Karpas-422 (cell line): ENCODE measurements at regions not wholly inside any gene's neighbourhood (a gene's known extent, or its start where the extent isn't known, plus 50 kb on each side); places are given as distances from the start of the nearest gene placed in this dataset.

Experiments
- DNase-seq: peaks from one replicate; pipeline ENCODE4 v3.0.0-alpha.2; 2015
- H2AFZ ChIP-seq: fragments of 200-600 bp; sonication (generic); 2 replicates; pipeline ENCODE4 v1.6.1; 2014; ENCODE audit warnings: antibody characterized with exemption, low read length, mixed read lengths
- H3K27ac ChIP-seq: fragments of 200-600 bp; sonication (generic); 2 replicates; pipeline ENCODE4 v1.5.1; 2014; ENCODE audit warnings: mild to moderate bottlenecking, low read length, moderate library complexity
- H3K27me3 ChIP-seq: fragments of 200-600 bp; sonication (generic); 2 replicates; pipeline ENCODE4 v1.6.1; 2014; ENCODE audit warnings: low read length, mixed read lengths
- H3K36me3 ChIP-seq: fragments of 200-600 bp; sonication (generic); 2 replicates; pipeline ENCODE4 v1.6.1; 2014; ENCODE audit warnings: low read length, mixed read lengths; ENCODE audit not compliant: insufficient read depth
- H3K4me1 ChIP-seq: fragments of 200-600 bp; sonication (generic); 2 replicates; pipeline ENCODE4 v1.6.1; 2014; ENCODE audit warnings: mild to moderate bottlenecking, low read length, mixed read lengths
- H3K4me2 ChIP-seq: fragments of 200-600 bp; sonication (generic); 2 replicates; pipeline ENCODE4 v1.6.1; 2014; ENCODE audit warnings: low read length, low read depth, mild to moderate bottlenecking; ENCODE audit not compliant: poor library complexity, severe bottlenecking
- H3K4me3 ChIP-seq: fragments of 200-600 bp; sonication (generic); 2 replicates; pipeline ENCODE4 v1.5.1; 2014; ENCODE audit warnings: mild to moderate bottlenecking, antibody characterized with exemption, low read length, mixed read lengths
- H3K79me2 ChIP-seq: fragments of 200-600 bp; sonication (generic); 2 replicates; pipeline ENCODE4 v1.6.1; 2014; ENCODE audit warnings: mild to moderate bottlenecking, low read length, mixed read lengths
- H3K9ac ChIP-seq: fragments of 200-600 bp; sonication (generic); 2 replicates; pipeline ENCODE4 v1.6.0; 2014; ENCODE audit warnings: low read length
- H3K9me2 ChIP-seq: fragments of 200-600 bp; sonication (generic), shearing (Covaris generic); replicated peaks from 2 replicates; pipeline ENCODE4 v1.6.0; 2014; ENCODE audit warnings: mild to moderate bottlenecking, low read length, moderate library complexity; ENCODE audit not compliant: insufficient read depth
- H3K9me3 ChIP-seq: fragments of 300-700, 200-600 bp; sonication (generic); 2 replicates; pipeline ENCODE4 v1.6.1; 2014; ENCODE audit warnings: low read length, mixed read lengths
- H4K20me1 ChIP-seq: fragments of 200-600 bp; sonication (generic); 2 replicates; pipeline ENCODE4 v1.6.1; 2014; ENCODE audit warnings: mild to moderate bottlenecking, antibody characterized with exemption, low read length, low read depth; ENCODE audit not compliant: insufficient read depth

- DNase-seq: no peak
- Histone ChIP-seq H3K9me2 (no peaks in the 10 kb centered on the region), H3K4me1 (no peaks in the 10 kb centered on the region), H4K20me1 (no peaks in the 10 kb centered on the region), H3K79me2 (no peaks in the 10 kb centered on the region), H3K27me3 (no peaks in the 10 kb centered on the region), H3K9me3 (no peaks in the 10 kb centered on the region), H3K9ac (no peak overlapping the region), H3K4me3 (no peak overlapping the region), H3K36me3 (no peaks in the 10 kb centered on the region), H3K4me2 (no peak overlapping the region), H2AFZ (no peak overlapping the region), H3K27ac (no peak overlapping the region)
These were observed 326.4 kb downstream of the EIPR1 start for GRCh38 chr2:3051266-3051665.

GRCh38 chr2:3046170-3046865 lies 331.3 kb downstream of the EIPR1 start:
- Histone ChIP-seq H3K27ac (no peak overlapping the region), H3K9me3 (no peaks in the 10 kb centered on the region), H3K9ac (no peak overlapping the region), H3K9me2 (no peaks in the 10 kb centered on the region), H3K4me2 (no peak overlapping the region), H3K27me3 (no peaks in the 10 kb centered on the region), H3K4me1 (no peaks in the 10 kb centered on the region), H4K20me1 (no peaks in the 10 kb centered on the region), H2AFZ (no peak overlapping the region), H3K79me2 (no peaks in the 10 kb centered on the region), H3K4me3 (no peak overlapping the region), H3K36me3 (no peaks in the 10 kb centered on the region)
- DNase-seq: no peak

GRCh38 chr2:3045318-3045921 lies 332.2 kb downstream of the EIPR1 start:
- H3K9me2 ChIP-seq: no peaks in the 10 kb centered on the region
- H3K27me3 ChIP-seq: no peaks in the 10 kb centered on the region
- no peaks in the 10 kb centered on the region for H3K9me3 ChIP-seq
- H3K27ac ChIP-seq: no peak overlapping the region
- H3K4me2 ChIP-seq: no peak overlapping the region
- no peak overlapping the region for H2AFZ ChIP-seq
- H3K79me2 ChIP-seq: no peaks in the 10 kb centered on the region
- H3K4me3 ChIP-seq: no peak overlapping the region
- H4K20me1 ChIP-seq: no peaks in the 10 kb centered on the region
- H3K9ac ChIP-seq: no peak overlapping the region
- DNase-seq: no peak
- no peaks in the 10 kb centered on the region for H3K36me3 ChIP-seq
- H3K4me1 ChIP-seq: no peaks in the 10 kb centered on the region

- Histone ChIP-seq H3K4me1 (no peaks in the 10 kb centered on the region), H3K9me3 (no peaks in the 10 kb centered on the region), H3K9me2 (no peaks in the 10 kb centered on the region), H3K36me3 (no peaks in the 10 kb centered on the region), H3K9ac (no peak overlapping the region), H3K27me3 (no peaks in the 10 kb centered on the region), H2AFZ (no peak overlapping the region), H3K27ac (no peak overlapping the region), H4K20me1 (no peaks in the 10 kb centered on the region), H3K79me2 (no peaks in the 10 kb centered on the region), H3K4me3 (no peak overlapping the region), H3K4me2 (no peak overlapping the region)
- no peak for DNase-seq
These were observed 332.9 kb downstream of the EIPR1 start for GRCh38 chr2:3044587-3045317.

- Histone ChIP-seq H3K9me3 (no peaks in the 10 kb centered on the region), H3K27ac (no peak overlapping the region), H3K4me2 (no peak overlapping the region), H3K9me2 (no peaks in the 10 kb centered on the region), H3K4me1 (no peaks in the 10 kb centered on the region), H3K4me3 (no peak overlapping the region), H4K20me1 (no peaks in the 10 kb centered on the region), H3K9ac (no peak overlapping the region), H3K79me2 (no peaks in the 10 kb centered on the region), H3K27me3 (no peaks in the 10 kb centered on the region), H2AFZ (no peak overlapping the region), H3K36me3 (no peaks in the 10 kb centered on the region)
- DNase-seq: no peak
These were observed 333.9 kb downstream of the EIPR1 start for GRCh38 chr2:3043726-3044125.

GRCh38 chr2:3042601-3043585 lies 334.7 kb downstream of the EIPR1 start:
- Histone ChIP-seq H3K27me3 (no peaks in the 10 kb centered on the region), H3K36me3 (no peaks in the 10 kb centered on the region), H3K79me2 (no peaks in the 10 kb centered on the region), H3K9me2 (no peaks in the 10 kb centered on the region), H4K20me1 (no peaks in the 10 kb centered on the region), H3K4me3 (no peak overlapping the region), H3K4me2 (no peak overlapping the region), H3K27ac (no peak overlapping the region), H3K9ac (no peak overlapping the region), H2AFZ (no peak overlapping the region), H3K4me1 (no peaks in the 10 kb centered on the region), H3K9me3 (no peaks in the 10 kb centered on the region)
- DNase-seq: no peak

GRCh38 chr2:3041841-3042600 lies 335.6 kb downstream of the EIPR1 start:
- Histone ChIP-seq H3K9me3 (no peaks in the 10 kb centered on the region), H3K4me2 (no peak overlapping the region), H3K36me3 (no peaks in the 10 kb centered on the region), H3K27me3 (no peaks in the 10 kb centered on the region), H3K4me1 (no peaks in the 10 kb centered on the region), H3K27ac (no peak overlapping the region), H3K9ac (no peak overlapping the region), H3K79me2 (no peaks in the 10 kb centered on the region), H3K9me2 (no peaks in the 10 kb centered on the region), H4K20me1 (no peaks in the 10 kb centered on the region), H3K4me3 (no peak overlapping the region), H2AFZ (no peak overlapping the region)
- no peak for DNase-seq
